K562 (cell line): ENCODE measurements at regions not wholly inside any gene's neighbourhood (a gene's known extent, or its start where the extent isn't known, plus 50 kb on each side); places are given as distances from the start of the nearest gene placed in this dataset.

ENCODE experiments used
- ATAC-seq: fragments of 200-7000 bp; cut with Tn5 transposase; 3 replicates; pipeline ENCODE4 v1.9.1; 2020; ENCODE audit warnings: moderate library complexity
- BruUV-seq: library from RNA; stranded (reverse); fragments of 400-500 nt; replicated peaks from 2 replicates; lab custom pipeline; 2021; lab: Mats Ljungman, UMichigan
- CTCF ChIA-PET: fragments of 300-600 bp; formaldehyde crosslinking; extraction: SDS; loops from one replicate; lab custom pipeline; 2021; ENCODE audit warnings: low intra/inter-chr PET ratio; lab: Yijun Ruan, JAX
- POLR2A ChIA-PET: fragments of 300-600, 350-650 bp; sonication (Branson Sonifier 250); formaldehyde crosslinking; extraction: SDS; loops from one replicate; lab custom pipeline; 2021; ENCODE audit warnings: antibody characterized with exemption, inconsistent platforms; lab: Yijun Ruan, JAX
- DNase-seq, 4 experiments: peaks; one replicate each; pipeline versions ENCODE4 v3.0.0 to v3.0.0-alpha.2; 2011 to 2018; ENCODE audit warnings: low spot score in 3 of 4, mixed read lengths in 3 of 4; ENCODE audit errors: extremely low read depth in 1 of 4
- FAIRE-seq: peaks from 2 replicates; lab custom pipeline; 2011; peaks lifted over from hg19 to GRCh38; lab: Jason Lieb, UNC
- H2AFZ ChIP-seq: 2 replicates; pipeline ENCODE4 v1.6.0; 2011; ENCODE audit warnings: low read depth, low read length, control low read depth, inconsistent platforms
- H3K27ac ChIP-seq: fragments of 200-600 bp; 3 replicates; pipeline ENCODE4 v1.8.0; 2011; ENCODE audit warnings: low read depth, mild to moderate bottlenecking, control low read depth, inconsistent platforms, low read length, moderate library complexity, mixed read lengths; ENCODE audit errors: extremely low read depth
- H3K27me3 ChIP-seq, 2 experiments: fragments of 300-600 bp in 1 of 2; 2 replicates in 1 of 2; 3 replicates in 1 of 2; pipeline versions ENCODE4 v1.6.0 to v1.8.0; 2011; ENCODE audit warnings: inconsistent platforms in 2 of 2, low read length in 2 of 2, mild to moderate bottlenecking in 1 of 2, mixed read lengths in 1 of 2, moderate library complexity in 1 of 2; ENCODE audit not compliant: control insufficient read depth in 2 of 2, insufficient read depth in 2 of 2
- H3K36me3 ChIP-seq: fragments of 300-600 bp; 3 replicates; pipeline ENCODE4 v1.8.0; 2011; ENCODE audit warnings: mild to moderate bottlenecking, low read length, inconsistent platforms; ENCODE audit not compliant: control insufficient read depth, insufficient read depth
- H3K4me1 ChIP-seq, 2 experiments: fragments of 200-600 bp in 1 of 2; replicated peaks in 1 of 2; 2 replicates in 1 of 2; 3 replicates in 1 of 2; pipeline versions ENCODE4 v1.5.1 to v1.8.0; 2011; ENCODE audit warnings: inconsistent platforms in 2 of 2, low read length in 2 of 2, mild to moderate bottlenecking in 1 of 2, mixed read lengths in 1 of 2, moderate library complexity in 1 of 2; ENCODE audit not compliant: control insufficient read depth in 2 of 2, insufficient read depth in 2 of 2
- H3K4me2 ChIP-seq: 2 replicates; pipeline ENCODE4 v1.6.1; 2011; ENCODE audit warnings: low read length, control low read depth, inconsistent platforms, mixed read lengths; ENCODE audit not compliant: insufficient read depth
- H3K4me3 ChIP-seq: fragments of 200-600 bp; sonication (generic), shearing (Covaris generic); 2 replicates; pipeline ENCODE4 v1.5.1; 2016; ENCODE audit warnings: control low read depth, inconsistent platforms
- H3K79me2 ChIP-seq: fragments of 200-600 bp; 3 replicates; pipeline ENCODE4 v1.8.0; 2011; ENCODE audit warnings: low read length, inconsistent platforms; ENCODE audit not compliant: control insufficient read depth, insufficient read depth
- H3K9ac ChIP-seq, 2 experiments: 2 replicates each; pipeline versions ENCODE4 v1.6.0 to v1.6.1; 2011; ENCODE audit warnings: low read depth in 2 of 2, low read length in 2 of 2, control low read depth in 1 of 2, inconsistent platforms in 1 of 2, mild to moderate bottlenecking in 1 of 2, mixed read lengths in 1 of 2; ENCODE audit not compliant: insufficient read depth in 1 of 2
- H3K9me1 ChIP-seq: one replicate; pipeline ENCODE4 v1.6.0; 2011; ENCODE audit warnings: inconsistent platforms, mild to moderate bottlenecking, low read length, moderate library complexity; ENCODE audit not compliant: control insufficient read depth, insufficient read depth
- H3K9me3 ChIP-seq: replicated peaks from 2 replicates; pipeline ENCODE4 v1.5.1; 2011; ENCODE audit warnings: low read depth, low read length, inconsistent platforms; ENCODE audit not compliant: control insufficient read depth, insufficient read depth
- H4K20me1 ChIP-seq: replicated peaks from 2 replicates; pipeline ENCODE4 v1.6.1; 2011; ENCODE audit warnings: low read length, inconsistent platforms, mixed read lengths; ENCODE audit not compliant: control insufficient read depth, insufficient read depth
- CBFA2T3 ChIP-seq: fragments of 450-650 bp; IDR thresholded peaks from 2 replicates; pipeline ENCODE4 v1.6.1; 2017
- CREM ChIP-seq: IDR thresholded peaks from 2 replicates; pipeline ENCODE4 v1.6.1; 2014; ENCODE audit warnings: antibody characterized with exemption, low read depth
- ELF1 ChIP-seq: fragments of 200-800 bp; sonication (Bioruptor generic); IDR thresholded peaks from 2 replicates; pipeline ENCODE4 v1.6.1; 2016; ENCODE audit warnings: missing genetic modification characterization, missing compliant biosample characterization
- HDAC3 ChIP-seq: fragments of 450-650 bp; IDR thresholded peaks from 2 replicates; pipeline ENCODE4 v1.6.1; 2018; ENCODE audit warnings: borderline replicate concordance, mild to moderate bottlenecking, moderate library complexity; ENCODE audit not compliant: partially characterized antibody
- PHTF2 ChIP-seq: fragments of 250-450 bp; sonication (Bioruptor Pico); IDR thresholded peaks from 2 replicates; pipeline ENCODE4 v1.5.0; 2021; ENCODE audit warnings: mild to moderate bottlenecking
- PTTG1 ChIP-seq: fragments of 450-650 bp; IDR thresholded peaks from 2 replicates; pipeline ENCODE4 v1.6.1; 2016; ENCODE audit warnings: low read depth, mild to moderate bottlenecking, missing genetic modification characterization, missing compliant biosample characterization
- PYGO2 ChIP-seq: fragments of 450-650 bp; IDR thresholded peaks from 2 replicates; pipeline ENCODE4 v1.6.1; 2016; ENCODE audit warnings: mild to moderate bottlenecking, missing genetic modification characterization, moderate library complexity, missing compliant biosample characterization
- RBM39 ChIP-seq: fragments of 200-400 bp; formaldehyde crosslinking; optimal IDR thresholded peaks from 2 replicates; pipeline ENCODE3; 2018; ENCODE audit warnings: low read depth, low read length
- SREBF2 ChIP-seq: sonication (generic); formaldehyde crosslinking; IDR thresholded peaks from 2 replicates; pipeline ENCODE4 v1.4.0; 2020; ENCODE audit warnings: mild to moderate bottlenecking, missing genetic modification reagents
- ZZZ3 ChIP-seq: fragments of 450-650 bp; IDR thresholded peaks from 2 replicates; pipeline ENCODE4 v1.6.1; 2016; ENCODE audit warnings: antibody characterized with exemption, mild to moderate bottlenecking, moderate library complexity
- WGBS: fragments of 100-300 bp; shearing (Covaris generic); methylation state at CpG from one replicate; pipeline ENCODE4 v1.1.6; 2016; ENCODE audit warnings: low coverage, mixed read lengths; ENCODE audit not compliant: insufficient coverage; ENCODE audit errors: missing lambda C conversion rate; 5-methylcytosine and 5-hydroxymethylcytosine counted together
- in situ Hi-C: fragments of 300-500 bp; cut with MboI; formaldehyde crosslinking; loops from 4 replicates; pipeline ENCODE4 v1.15.0; 2018; ENCODE audit warnings: inconsistent platforms, mixed read lengths
- intact Hi-C: fragments of 100-400 bp; cut with micrococcal nuclease; formaldehyde crosslinking; loops from 2 replicates; pipeline ENCODE4 v1.14.2; 2022
- TF ChIP-seq, protein P1 (sequence below): sonication (generic); formaldehyde crosslinking; IDR thresholded peaks from 2 replicates; pipeline ENCODE4 v1.8.0; 2022; ENCODE audit warnings: mild to moderate bottlenecking, missing genetic modification reagents
- TF ChIP-seq, protein P2 (sequence below): fragments of 450-650 bp; IDR thresholded peaks from 2 replicates; pipeline ENCODE4 v1.7.1; 2018; ENCODE audit warnings: mild to moderate bottlenecking, low read depth; ENCODE audit not compliant: partially characterized antibody

GRCh38 chr2:55992455-55992854 is 68.9 kb upstream of the EFEMP1 start (continued):
- TF ChIP-seq CBFA2T3 (peak; percentile 48; the same call in 1 of the 2 replicates), RBM39 (no peak)
- TF ChIP-seq, all 486 proteins: peak for 1

- Histone ChIP-seq H3K27me3 (0 out of 5 replicates have a peak, but pooled peaks cover 0 to 3% of the 10 kb centered on the region in 2 experiments), H3K36me3 (no peaks in the 10 kb centered on the region), H4K20me1 (no peaks in the 10 kb centered on the region), H3K4me1 (no peaks in the 10 kb centered on the region), H3K27ac (no peak overlapping the region), H3K9me3 (no peaks in the 10 kb centered on the region), H3K4me2 (no peak overlapping the region), H3K9ac (no peak overlapping the region), H3K79me2 (no peaks in the 10 kb centered on the region), H3K4me3 (no peak overlapping the region), H3K9me1 (no peaks in the 10 kb centered on the region), H2AFZ (no peak overlapping the region)
- intact Hi-C loops: no loop called here
- no peak for TF ChIP-seq PTTG1 (tag)
- TF ChIP-seq, protein P1, sequence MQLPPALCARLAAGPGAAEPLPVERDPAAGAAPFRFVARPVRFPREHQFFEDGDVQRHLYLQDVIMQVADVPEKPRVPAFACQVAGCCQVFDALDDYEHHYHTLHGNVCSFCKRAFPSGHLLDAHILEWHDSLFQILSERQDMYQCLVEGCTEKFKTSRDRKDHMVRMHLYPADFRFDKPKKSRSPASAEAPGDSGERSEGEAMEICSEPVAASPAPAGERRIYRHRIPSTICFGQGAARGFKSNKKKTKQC: no peak
- no peak for FAIRE-seq
- 0% methylated on average over 4 of the region's 4 CpGs for WGBS
- POLR2A ChIA-PET: no interaction called here
- no peak for DNase-seq
- CTCF ChIA-PET: no interaction called here
- in situ Hi-C loops: no loop called here
- BruUV-seq: no TSS peak
- ATAC-seq: no peak
Measured at GRCh38 chr2:55993685-55994084, 70.1 kb upstream of the EFEMP1 start.

- no TSS peak for BruUV-seq
- CTCF ChIA-PET: no interaction called here
- Histone ChIP-seq H3K27me3 (no peaks in the 10 kb centered on the region), H3K9me1 (no peaks in the 10 kb centered on the region), H3K9ac (no peak overlapping the region), H3K4me2 (no peak overlapping the region), H3K79me2 (no peaks in the 10 kb centered on the region), H3K4me1 (no peaks in the 10 kb centered on the region), H3K4me3 (no peak overlapping the region), H3K36me3 (no peaks in the 10 kb centered on the region), H3K27ac (no peak overlapping the region), H2AFZ (no peak overlapping the region), H3K9me3 (no peaks in the 10 kb centered on the region), H4K20me1 (no peaks in the 10 kb centered on the region)
- FAIRE-seq: no peak
- intact Hi-C loops (no loop called here), in situ Hi-C loops (no loop called here)
- no peak for DNase-seq
- WGBS: 0% methylated on average over 1 of the region's 1 CpG
- POLR2A ChIA-PET: interaction anchor here (0.9 kb wide), 1 partner anchor 9 kb away, joined by 5 read pairs; no protein-coding TSS in a partner anchor
- no peak for ATAC-seq
- TF ChIP-seq SREBF2 (CRISPR knock-in tag) (no peak), ELF1 (tag) (no peak), CREM (no peak), HDAC3 (no peak), ZZZ3 (no peak), PHTF2 (CRISPR knock-in tag) (no peak), PYGO2 (tag) (no peak)
- TF ChIP-seq, protein P2, sequence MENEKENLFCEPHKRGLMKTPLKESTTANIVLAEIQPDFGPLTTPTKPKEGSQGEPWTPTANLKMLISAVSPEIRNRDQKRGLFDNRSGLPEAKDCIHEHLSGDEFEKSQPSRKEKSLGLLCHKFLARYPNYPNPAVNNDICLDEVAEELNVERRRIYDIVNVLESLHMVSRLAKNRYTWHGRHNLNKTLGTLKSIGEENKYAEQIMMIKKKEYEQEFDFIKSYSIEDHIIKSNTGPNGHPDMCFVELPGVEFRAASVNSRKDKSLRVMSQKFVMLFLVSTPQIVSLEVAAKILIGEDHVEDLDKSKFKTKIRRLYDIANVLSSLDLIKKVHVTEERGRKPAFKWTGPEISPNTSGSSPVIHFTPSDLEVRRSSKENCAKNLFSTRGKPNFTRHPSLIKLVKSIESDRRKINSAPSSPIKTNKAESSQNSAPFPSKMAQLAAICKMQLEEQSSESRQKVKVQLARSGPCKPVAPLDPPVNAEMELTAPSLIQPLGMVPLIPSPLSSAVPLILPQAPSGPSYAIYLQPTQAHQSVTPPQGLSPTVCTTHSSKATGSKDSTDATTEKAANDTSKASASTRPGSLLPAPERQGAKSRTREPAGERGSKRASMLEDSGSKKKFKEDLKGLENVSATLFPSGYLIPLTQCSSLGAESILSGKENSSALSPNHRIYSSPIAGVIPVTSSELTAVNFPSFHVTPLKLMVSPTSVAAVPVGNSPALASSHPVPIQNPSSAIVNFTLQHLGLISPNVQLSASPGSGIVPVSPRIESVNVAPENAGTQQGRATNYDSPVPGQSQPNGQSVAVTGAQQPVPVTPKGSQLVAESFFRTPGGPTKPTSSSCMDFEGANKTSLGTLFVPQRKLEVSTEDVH: no peak
Measured at GRCh38 chr2:55995211-55995610, 71.6 kb upstream of the EFEMP1 start.
